H9 (cell line): ENCODE measurements at regions not wholly inside any gene's neighbourhood (a gene's known extent, or its start where the extent isn't known, plus 50 kb on each side); places are given as distances from the start of the nearest gene placed in this dataset.

Source experiments
- DNase-seq: peaks from one replicate; pipeline ENCODE4 v3.0.0-alpha.2; 2017
- H2AFZ ChIP-seq: one replicate; pipeline ENCODE4 v1.6.1; 2013; ENCODE audit warnings: mild to moderate bottlenecking, low read length, control low read depth, moderate library complexity
- H2AK5ac ChIP-seq: 2 replicates; pipeline ENCODE4 v1.6.1; 2013; ENCODE audit warnings: low read length, control low read depth, mixed read lengths; ENCODE audit not compliant: insufficient read length
- H2BK120ac ChIP-seq: one replicate; pipeline ENCODE4 v1.6.1; 2013; ENCODE audit warnings: low read depth, mild to moderate bottlenecking, low read length, control low read depth, inconsistent platforms; ENCODE audit not compliant: poor library complexity, severe bottlenecking
- H2BK12ac ChIP-seq: 2 replicates; pipeline ENCODE4 v1.6.1; 2013; ENCODE audit warnings: low read length, control low read depth, mixed read lengths, low read depth; ENCODE audit not compliant: insufficient read length
- H2BK15ac ChIP-seq: 2 replicates; pipeline ENCODE4 v1.6.1; 2013; ENCODE audit warnings: low read depth, low read length, control low read depth
- H2BK20ac ChIP-seq: one replicate; pipeline ENCODE4 v1.6.1; 2013; ENCODE audit warnings: low read depth, mild to moderate bottlenecking, low read length, control low read depth, inconsistent platforms; ENCODE audit not compliant: poor library complexity, severe bottlenecking
- H2BK5ac ChIP-seq: 2 replicates; pipeline ENCODE4 v1.6.1; 2013; ENCODE audit warnings: low read length, control low read depth, mixed read lengths; ENCODE audit not compliant: insufficient read length
- H3K14ac ChIP-seq: 2 replicates; pipeline ENCODE4 v1.6.1; 2013; ENCODE audit warnings: low read length, control low read depth; ENCODE audit not compliant: insufficient read depth
- H3K18ac ChIP-seq: 2 replicates; pipeline ENCODE4 v1.6.1; 2013; ENCODE audit warnings: low read depth, mild to moderate bottlenecking, mixed read lengths, low read length, control low read depth; ENCODE audit not compliant: insufficient read length
- H3K23ac ChIP-seq: 2 replicates; pipeline ENCODE4 v1.6.1; 2013; ENCODE audit warnings: low read length, control low read depth, mixed read lengths, low read depth; ENCODE audit not compliant: insufficient read length
- H3K23me2 ChIP-seq: 2 replicates; pipeline ENCODE4 v1.6.1; 2013; ENCODE audit warnings: low read depth, mild to moderate bottlenecking, mixed read lengths, low read length, control low read depth; ENCODE audit not compliant: insufficient read length, poor library complexity, severe bottlenecking
- H3K27ac ChIP-seq: 2 replicates; pipeline ENCODE4 v1.5.1; 2013; ENCODE audit warnings: low read length, control low read depth, mixed read lengths, low read depth; ENCODE audit not compliant: insufficient read length
- H3K27me3 ChIP-seq: 2 replicates; pipeline ENCODE4 v1.6.1; 2013; ENCODE audit warnings: low read length, control low read depth, inconsistent platforms; ENCODE audit not compliant: insufficient read depth
- H3K4ac ChIP-seq: 2 replicates; pipeline ENCODE4 v1.6.1; 2013; ENCODE audit warnings: low read depth, mild to moderate bottlenecking, control low read depth, inconsistent platforms, low read length, moderate library complexity
- H3K4me1 ChIP-seq: 2 replicates; pipeline ENCODE4 v1.6.1; 2013; ENCODE audit warnings: low read length, control low read depth, inconsistent platforms; ENCODE audit not compliant: insufficient read depth
- H3K4me2 ChIP-seq: 2 replicates; pipeline ENCODE4 v1.6.1; 2013; ENCODE audit warnings: low read length, control low read depth, mixed read lengths; ENCODE audit not compliant: insufficient read length, insufficient read depth
- H3K56ac ChIP-seq: 2 replicates; pipeline ENCODE4 v1.6.1; 2013; ENCODE audit warnings: low read depth, mild to moderate bottlenecking, mixed read lengths, low read length, control low read depth; ENCODE audit not compliant: insufficient read length
- H3K79me1 ChIP-seq: 2 replicates; pipeline ENCODE4 v1.6.1; 2013; ENCODE audit warnings: low read depth, mild to moderate bottlenecking, moderate library complexity, low read length, control low read depth, inconsistent platforms; ENCODE audit not compliant: insufficient read depth, poor library complexity, severe bottlenecking
- H3K79me2 ChIP-seq: 2 replicates; pipeline ENCODE4 v1.6.1; 2013; ENCODE audit warnings: low read length, control low read depth, inconsistent platforms; ENCODE audit not compliant: insufficient read depth
- H3K9ac ChIP-seq: 2 replicates; pipeline ENCODE4 v1.6.1; 2013; ENCODE audit warnings: low read length, control low read depth, mixed read lengths; ENCODE audit not compliant: insufficient read length; ENCODE audit errors: extremely low read depth
- H3K9me3 ChIP-seq: one replicate; pipeline ENCODE4 v1.6.1; 2013; ENCODE audit warnings: low read depth, low read length, inconsistent platforms; ENCODE audit not compliant: control insufficient read depth
- H3T11ph ChIP-seq: one replicate; pipeline ENCODE4 v1.6.1; 2013; ENCODE audit warnings: mild to moderate bottlenecking, low read length, control low read depth, inconsistent platforms
- H4K20me1 ChIP-seq: one replicate; pipeline ENCODE4 v1.6.1; 2013; ENCODE audit not compliant: control insufficient read depth, insufficient read length, insufficient read depth
- H4K5ac ChIP-seq: 2 replicates; pipeline ENCODE4 v1.6.1; 2013; ENCODE audit warnings: low read depth, mild to moderate bottlenecking, mixed read lengths, low read length, control low read depth; ENCODE audit not compliant: insufficient read length
- H4K8ac ChIP-seq: replicated peaks from 2 replicates; pipeline ENCODE4 v1.6.1; 2013; ENCODE audit warnings: low read length, control low read depth, mixed read lengths, low read depth; ENCODE audit not compliant: insufficient read length
- H4K91ac ChIP-seq: 2 replicates; pipeline ENCODE4 v1.6.1; 2013; ENCODE audit warnings: low read depth, mild to moderate bottlenecking, moderate library complexity, mixed read lengths, low read length, control low read depth; ENCODE audit not compliant: insufficient read length
- H3K27ac Mint-ChIP-seq, 3 experiments: 2 replicates in 2 of 3; 3 replicates in 1 of 3; pipeline ENCODE4 v1.8.0; 2020 to 2021; ENCODE audit warnings: mixed read lengths in 3 of 3, mild to moderate bottlenecking in 1 of 3, moderate library complexity in 1 of 3
- H3K27me3 Mint-ChIP-seq: 2 replicates; pipeline ENCODE4 v1.8.0; 2021; ENCODE audit warnings: low read depth, mild to moderate bottlenecking, moderate library complexity, mixed read lengths
- H3K36me3 Mint-ChIP-seq, 3 experiments: 2 replicates in 2 of 3; 3 replicates in 1 of 3; pipeline ENCODE4 v1.8.0; 2020 to 2021; ENCODE audit warnings: low read depth in 3 of 3, mixed read lengths in 3 of 3; ENCODE audit not compliant: insufficient read depth in 1 of 3
- H3K4me1 Mint-ChIP-seq, 2 experiments: 2 replicates each; pipeline ENCODE4 v1.8.0; 2020; ENCODE audit warnings: mixed read lengths in 2 of 2
- H3K4me3 Mint-ChIP-seq, 2 experiments: 2 replicates in 1 of 2; 3 replicates in 1 of 2; pipeline ENCODE4 v1.8.0; 2020 to 2021; ENCODE audit warnings: mild to moderate bottlenecking in 2 of 2, mixed read lengths in 2 of 2, moderate library complexity in 1 of 2
- H3K9me3 Mint-ChIP-seq, 2 experiments: 2 replicates in 1 of 2; 3 replicates in 1 of 2; pipeline ENCODE4 v1.8.0; 2020; ENCODE audit warnings: mild to moderate bottlenecking in 2 of 2, mixed read lengths in 2 of 2, moderate library complexity in 1 of 2
- WGBS: extraction: QIAGEN DNeasy Blood & Tissue Kit; methylation state at CpG from one replicate; pipeline ENCODE4 v1.1.7; 2013; ENCODE audit warnings: missing lambda C conversion rate, low lambda C conversion rate, mixed read lengths; ENCODE audit not compliant: insufficient read length; ENCODE audit errors: extremely low coverage; 5-methylcytosine and 5-hydroxymethylcytosine counted together
- TF ChIP-seq, protein P1 (sequence below): fragments of 200-600 bp; sonication (generic); conservative IDR thresholded peaks from 3 replicates; pipeline ENCODE4 v1.8.0; 2021; ENCODE audit warnings: antibody characterized with exemption, mild to moderate bottlenecking

DNA sequence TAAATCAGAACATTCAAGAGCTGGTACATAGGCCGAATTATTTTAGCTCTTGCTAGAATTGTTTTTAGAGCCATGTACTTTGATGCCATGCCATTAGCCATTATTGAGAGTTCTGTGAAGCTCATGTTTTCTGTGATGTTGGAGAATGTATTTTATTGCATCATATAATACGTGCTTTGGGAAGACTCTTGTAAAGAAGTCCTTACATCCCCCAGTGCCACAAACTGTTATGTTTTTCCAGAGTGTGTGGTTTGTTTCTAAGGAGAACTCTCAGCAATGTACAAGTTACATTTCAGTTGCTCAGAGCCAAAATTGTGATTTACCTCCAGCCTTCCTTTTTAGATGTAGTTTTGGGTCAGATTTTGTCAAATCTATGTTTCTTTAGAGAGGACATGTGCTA is 148.6 kb downstream of the HAUS1 start:
- no peak for DNase-seq
- no peaks in the 10 kb centered on the region for H3K9me3 ChIP-seq
- 0 out of 7 replicates have a peak overlapping the region, but pooled peaks of 1 of the 3 experiments have one; percentile 11 for H3K27ac Mint-ChIP-seq
- no peaks in the 10 kb centered on the region for H3K23me2 ChIP-seq
- H3K27me3 Mint-ChIP-seq, result no peaks in the 10 kb centered on the region
- H3K79me2 ChIP-seq, result no peaks in the 10 kb centered on the region; the same call in 1 of the 2 replicates
- H2BK120ac ChIP-seq, result no peak overlapping the region
- H3K4me1 Mint-ChIP-seq, result peaks cover 25 to 28% of the 10 kb centered on the region in 2 experiments
- H2BK15ac ChIP-seq, result no peak overlapping the region
- no peak overlapping the region for H3K4ac ChIP-seq
- H3K27me3 ChIP-seq, result no peaks in the 10 kb centered on the region
- no peak overlapping the region for H4K5ac ChIP-seq
- TF ChIP-seq, protein P1, sequence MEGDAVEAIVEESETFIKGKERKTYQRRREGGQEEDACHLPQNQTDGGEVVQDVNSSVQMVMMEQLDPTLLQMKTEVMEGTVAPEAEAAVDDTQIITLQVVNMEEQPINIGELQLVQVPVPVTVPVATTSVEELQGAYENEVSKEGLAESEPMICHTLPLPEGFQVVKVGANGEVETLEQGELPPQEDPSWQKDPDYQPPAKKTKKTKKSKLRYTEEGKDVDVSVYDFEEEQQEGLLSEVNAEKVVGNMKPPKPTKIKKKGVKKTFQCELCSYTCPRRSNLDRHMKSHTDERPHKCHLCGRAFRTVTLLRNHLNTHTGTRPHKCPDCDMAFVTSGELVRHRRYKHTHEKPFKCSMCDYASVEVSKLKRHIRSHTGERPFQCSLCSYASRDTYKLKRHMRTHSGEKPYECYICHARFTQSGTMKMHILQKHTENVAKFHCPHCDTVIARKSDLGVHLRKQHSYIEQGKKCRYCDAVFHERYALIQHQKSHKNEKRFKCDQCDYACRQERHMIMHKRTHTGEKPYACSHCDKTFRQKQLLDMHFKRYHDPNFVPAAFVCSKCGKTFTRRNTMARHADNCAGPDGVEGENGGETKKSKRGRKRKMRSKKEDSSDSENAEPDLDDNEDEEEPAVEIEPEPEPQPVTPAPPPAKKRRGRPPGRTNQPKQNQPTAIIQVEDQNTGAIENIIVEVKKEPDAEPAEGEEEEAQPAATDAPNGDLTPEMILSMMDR, result no peak
- no peak overlapping the region for H3K4me3 Mint-ChIP-seq
- peaks cover 2 to 4% (median 4%) of the 10 kb centered on the region in 3 experiments; a peak in 3 of 7 replicates for H3K36me3 Mint-ChIP-seq
- H3K4me1 ChIP-seq, result peaks cover 4% of the 10 kb centered on the region; the same call in 1 of the 2 replicates
- H2BK12ac ChIP-seq, result no peak overlapping the region
- H2AFZ ChIP-seq, result no peak overlapping the region
- H3K23ac ChIP-seq, result no peak overlapping the region
- H2BK20ac ChIP-seq, result no peak overlapping the region
- H3K9ac ChIP-seq, result no peak overlapping the region
- no peak overlapping the region for H4K8ac ChIP-seq
- H4K20me1 ChIP-seq, result no peaks in the 10 kb centered on the region
- WGBS, result no CpG with 5 or more reads among the region's 2 CpGs
- H2BK5ac ChIP-seq, result no peak overlapping the region
- no peak overlapping the region for H2AK5ac ChIP-seq
- H4K91ac ChIP-seq, result no peak overlapping the region
- H3K9me3 Mint-ChIP-seq, result no peaks in the 10 kb centered on the region
- H3K18ac ChIP-seq, result no peak overlapping the region
- H3K4me2 ChIP-seq, result no peak overlapping the region
- H3K14ac ChIP-seq, result no peak overlapping the region
- H3K27ac ChIP-seq, result no peak overlapping the region
- H3K79me1 ChIP-seq, result no peaks in the 10 kb centered on the region
- H3T11ph ChIP-seq, result no peak overlapping the region
- H3K56ac ChIP-seq, result no peak overlapping the region
